Tibial artery (tissue), 4 donors: ENCODE measurements at regions not wholly inside any gene's neighbourhood (a gene's known extent, or its start where the extent isn't known, plus 50 kb on each side); places are given as distances from the start of the nearest gene placed in this dataset.

Source experiments
- DNase-seq, 2 donors: peaks; one replicate each; pipeline ENCODE4 v3.0.0-alpha.2; 2019
- H3K27ac ChIP-seq, 2 donors: fragments of 200-600 bp; sonication (generic) in 1 of 2; 1 replicate in 1 of 2; 2 replicates in 1 of 2; pipeline ENCODE4 v1.5.1; 2018 to 2019; ENCODE audit warnings: mild to moderate bottlenecking in 1 of 2
- H3K27me3 ChIP-seq, 2 donors: fragments of 200-600 bp; sonication (generic) in 1 of 2; one replicate each; pipeline versions ENCODE4 v1.5.1 to v1.6.0; 2016 to 2019
- H3K36me3 ChIP-seq, 3 donors: fragments of 200-600 bp; sonication (generic) in 2 of 3; one replicate each; pipeline ENCODE4 v1.5.1; 2016 to 2019; ENCODE audit warnings: mild to moderate bottlenecking in 2 of 3
- H3K4me1 ChIP-seq, 4 donors: fragments of 200-600 bp; sonication (generic) in 2 of 4; 1 replicate in 3 of 4; 2 replicates in 1 of 4; pipeline ENCODE4 v1.5.1; 2016 to 2019
- H3K4me3 ChIP-seq, 2 donors: fragments of 200-600 bp; sonication (generic) in 1 of 2; 1 replicate in 1 of 2; 2 replicates in 1 of 2; pipeline ENCODE4 v1.5.1; 2018 to 2019; ENCODE audit warnings: mild to moderate bottlenecking in 2 of 2
- H3K9me3 ChIP-seq, 3 donors: fragments of 200-600 bp; sonication (generic) in 1 of 3; one replicate each; pipeline ENCODE4 v1.5.1; 2016 to 2019
- CTCF ChIP-seq, 2 experiments: fragments of 200-600 bp in 1 of 2; fragments of 450-650 bp in 1 of 2; IDR thresholded peaks; one replicate each; pipeline ENCODE4 v1.5.1; 2017 to 2019; ENCODE audit warnings: antibody characterized with exemption in 2 of 2, mild to moderate bottlenecking in 1 of 2, moderate library complexity in 1 of 2
- intact Hi-C: fragments of 100-400 bp; cut with DNase I; formaldehyde crosslinking; loops from one replicate; pipeline ENCODE4 v1.15.0; 2023; ENCODE audit warnings: low total_unique reads

GRCh38 chr10:78407966-78408365, 374.3 kb downstream of the RPS24 start:
- Histone ChIP-seq H3K36me3 (no peaks in the 10 kb centered on the region), H3K4me3 (no peak overlapping the region), H3K4me1 (peaks cover 0 to 43% (median 32%) of the 10 kb centered on the region in 4 donors), H3K9me3 (no peaks in the 10 kb centered on the region), H3K27me3 (no peaks in the 10 kb centered on the region), H3K27ac (peak overlapping the region; percentile 70 to 73)
- intact Hi-C loops, result no loop called here
- no peak for DNase-seq
- no peak for TF ChIP-seq CTCF (IDR thresholded peaks at IDR 0.05)

GRCh38 chr10:78408671-78409472, 375.2 kb downstream of the RPS24 start:
- Histone ChIP-seq H3K36me3 (no peaks in the 10 kb centered on the region), H3K27ac (peak overlapping the region; percentile 70 to 73), H3K9me3 (no peaks in the 10 kb centered on the region), H3K4me1 (peaks cover 0 to 43% (median 32%) of the 10 kb centered on the region in 4 donors), H3K4me3 (no peak overlapping the region), H3K27me3 (no peaks in the 10 kb centered on the region)
- intact Hi-C loops, result no loop called here
- peak; percentile 82 to 91 for DNase-seq
- TF ChIP-seq CTCF (IDR thresholded peaks at IDR 0.05), result no peak

- Histone ChIP-seq H3K27me3 (no peaks in the 10 kb centered on the region), H3K27ac (peak overlapping the region in 1 of 2 donors; percentile 70), H3K4me1 (peaks cover 0 to 40% (median 32%) of the 10 kb centered on the region in 4 donors), H3K36me3 (no peaks in the 10 kb centered on the region), H3K9me3 (no peaks in the 10 kb centered on the region), H3K4me3 (no peak overlapping the region)
- peak in 1 of 2 donors; percentile 60 for DNase-seq
- intact Hi-C loops, result no loop called here
- TF ChIP-seq CTCF (IDR thresholded peaks at IDR 0.05), result no peak
These were observed 376.6 kb downstream of the RPS24 start for GRCh38 chr10:78410046-78410965.

- H3K4me3 ChIP-seq, result no peak overlapping the region
- TF ChIP-seq CTCF (IDR thresholded peaks at IDR 0.05), result no peak
- H3K36me3 ChIP-seq, result no peaks in the 10 kb centered on the region
- intact Hi-C loops, result no loop called here
- H3K4me1 ChIP-seq, result peaks cover 0 to 36% (median 27%) of the 10 kb centered on the region in 4 donors
- peak in 1 of 2 donors; percentile 28 for DNase-seq
- H3K27me3 ChIP-seq, result no peaks in the 10 kb centered on the region
- no peak overlapping the region for H3K27ac ChIP-seq
- H3K9me3 ChIP-seq, result no peaks in the 10 kb centered on the region
These were observed 378.1 kb downstream of the RPS24 start for GRCh38 chr10:78411716-78412115.

- Histone ChIP-seq H3K36me3 (no peaks in the 10 kb centered on the region), H3K4me3 (no peak overlapping the region), H3K27me3 (no peaks in the 10 kb centered on the region), H3K9me3 (no peaks in the 10 kb centered on the region), H3K27ac (no peak overlapping the region), H3K4me1 (peaks cover 0 to 29% (median 19%) of the 10 kb centered on the region in 4 donors)
- no peak for TF ChIP-seq CTCF (IDR thresholded peaks at IDR 0.05)
- DNase-seq, result peak in 1 of 2 donors; percentile 17
- intact Hi-C loops, result no loop called here
These were observed 378.9 kb downstream of the RPS24 start for GRCh38 chr10:78412605-78413004.
